Epithelial cell of esophagus (primary cell): ENCODE measurements at regions not wholly inside any gene's neighbourhood (a gene's known extent, or its start where the extent isn't known, plus 50 kb on each side); places are given as distances from the start of the nearest gene placed in this dataset.

Source experiments
- DNase-seq: peaks from one replicate; pipeline ENCODE4 v3.0.0; 2010; ENCODE audit warnings: low read depth
- H3K4me3 ChIP-seq: 2 replicates; pipeline ENCODE4 v1.5.1; 2011; ENCODE audit warnings: mild to moderate bottlenecking, low read length, control low read depth
- CTCF ChIP-seq: IDR thresholded peaks from 2 replicates; pipeline ENCODE4 v1.5.1; 2011; ENCODE audit warnings: low read depth, mild to moderate bottlenecking, low read length, control low read depth, inconsistent platforms; ENCODE audit not compliant: insufficient read depth; ENCODE audit errors: missing control alignments

GRCh38 chr5:2047341-2047927 is 164.7 kb upstream of the IRX4 start:
- H3K4me3 ChIP-seq: no peak overlapping the region
- DNase-seq: no peak
- TF ChIP-seq CTCF: no peak

GRCh38 chr5:2044041-2044440 is 161.3 kb upstream of the IRX4 start:
- no peak overlapping the region for H3K4me3 ChIP-seq
- DNase-seq: no peak
- TF ChIP-seq CTCF: no peak

- TF ChIP-seq CTCF: peak; percentile 6
- DNase-seq: peak; percentile 15
- no peak overlapping the region for H3K4me3 ChIP-seq
These were observed 156.4 kb upstream of the IRX4 start for GRCh38 chr5:2039180-2039531.

- peak overlapping the region; percentile 22 for H3K4me3 ChIP-seq
- peak; percentile 43 for TF ChIP-seq CTCF
- DNase-seq: peak; percentile 37
These were observed 155.8 kb upstream of the IRX4 start for GRCh38 chr5:2038321-2039179.

GRCh38 chr5:2036885-2037284 is 154.2 kb upstream of the IRX4 start:
- DNase-seq: no peak
- no peak overlapping the region for H3K4me3 ChIP-seq

GRCh38 chr5:2032432-2032831 is 149.7 kb upstream of the IRX4 start:
- no peak for DNase-seq
- no peak overlapping the region for H3K4me3 ChIP-seq
- no peak for TF ChIP-seq CTCF

More at GRCh38 chr5:2036885-2037284, 154.2 kb upstream of the IRX4 start:
- TF ChIP-seq CTCF: no peak
